ENCODE measurements at regions not wholly inside any gene's neighbourhood (a gene's known extent, or its start where the extent isn't known, plus 50 kb on each side); places are given as distances from the start of the nearest gene placed in this dataset.

GRCh38 chr2:103361712-103362111 is 599.9 kb downstream of the TMEM182 start (continued):
- TF ChIP-seq NANOG (IDR thresholded peaks at IDR 0.05; ENCODE audit: insufficient read depth, low read depth, low read length, poor library complexity, severe bottlenecking): no peak
- no peak for TF ChIP-seq SAP30 (IDR thresholded peaks at IDR 0.05; ENCODE audit: insufficient read depth, insufficient replicate concordance, low read length)
- no peak for TF ChIP-seq RAD21 (IDR thresholded peaks at IDR 0.05 in 1 of 2, conservative IDR thresholded peaks at IDR 0.05 in 1 of 2; ENCODE audit: low read depth in 2 of 2, low read length in 2 of 2)
